GM12864 (cell line): ENCODE measurements at regions not wholly inside any gene's neighbourhood (a gene's known extent, or its start where the extent isn't known, plus 50 kb on each side); places are given as distances from the start of the nearest gene placed in this dataset.

Experiments used
- DNase-seq: peaks from one replicate; pipeline ENCODE4 v3.0.0-alpha.2; 2011; ENCODE audit warnings: low read depth
- H3K4me3 ChIP-seq: 2 replicates; pipeline ENCODE4 v1.5.1; 2011; ENCODE audit warnings: mild to moderate bottlenecking, low read depth, low read length, control low read depth
- TF ChIP-seq, protein P1 (sequence below): IDR thresholded peaks from 2 replicates; pipeline ENCODE4 v1.5.1; 2011; ENCODE audit warnings: low read depth, mild to moderate bottlenecking, moderate library complexity, low read length, control low read depth, inconsistent platforms; ENCODE audit errors: missing control alignments

DNA sequence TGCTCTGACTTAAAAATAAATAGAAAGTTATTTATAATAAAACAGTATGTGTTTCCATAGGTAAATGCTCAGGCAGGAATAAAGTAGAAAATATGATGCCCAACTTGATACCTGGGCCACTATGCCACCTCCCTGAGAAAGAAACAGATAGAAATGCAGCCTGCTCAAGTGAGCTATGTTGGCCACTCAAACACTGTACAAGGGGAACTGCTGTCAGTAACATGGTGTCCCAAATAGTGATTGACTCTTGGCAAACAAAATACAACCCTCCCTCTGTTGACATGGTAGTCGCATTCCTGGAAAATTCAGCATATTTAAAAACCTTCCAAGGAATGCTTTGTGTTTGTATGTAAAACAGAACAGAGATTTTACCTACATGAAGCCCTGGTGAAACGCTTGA is 66.9 kb upstream of the KCNE2 start:
- TF ChIP-seq, protein P1, sequence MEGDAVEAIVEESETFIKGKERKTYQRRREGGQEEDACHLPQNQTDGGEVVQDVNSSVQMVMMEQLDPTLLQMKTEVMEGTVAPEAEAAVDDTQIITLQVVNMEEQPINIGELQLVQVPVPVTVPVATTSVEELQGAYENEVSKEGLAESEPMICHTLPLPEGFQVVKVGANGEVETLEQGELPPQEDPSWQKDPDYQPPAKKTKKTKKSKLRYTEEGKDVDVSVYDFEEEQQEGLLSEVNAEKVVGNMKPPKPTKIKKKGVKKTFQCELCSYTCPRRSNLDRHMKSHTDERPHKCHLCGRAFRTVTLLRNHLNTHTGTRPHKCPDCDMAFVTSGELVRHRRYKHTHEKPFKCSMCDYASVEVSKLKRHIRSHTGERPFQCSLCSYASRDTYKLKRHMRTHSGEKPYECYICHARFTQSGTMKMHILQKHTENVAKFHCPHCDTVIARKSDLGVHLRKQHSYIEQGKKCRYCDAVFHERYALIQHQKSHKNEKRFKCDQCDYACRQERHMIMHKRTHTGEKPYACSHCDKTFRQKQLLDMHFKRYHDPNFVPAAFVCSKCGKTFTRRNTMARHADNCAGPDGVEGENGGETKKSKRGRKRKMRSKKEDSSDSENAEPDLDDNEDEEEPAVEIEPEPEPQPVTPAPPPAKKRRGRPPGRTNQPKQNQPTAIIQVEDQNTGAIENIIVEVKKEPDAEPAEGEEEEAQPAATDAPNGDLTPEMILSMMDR = no peak
- H3K4me3 ChIP-seq = no peak overlapping the region
- no peak for DNase-seq

DNA sequence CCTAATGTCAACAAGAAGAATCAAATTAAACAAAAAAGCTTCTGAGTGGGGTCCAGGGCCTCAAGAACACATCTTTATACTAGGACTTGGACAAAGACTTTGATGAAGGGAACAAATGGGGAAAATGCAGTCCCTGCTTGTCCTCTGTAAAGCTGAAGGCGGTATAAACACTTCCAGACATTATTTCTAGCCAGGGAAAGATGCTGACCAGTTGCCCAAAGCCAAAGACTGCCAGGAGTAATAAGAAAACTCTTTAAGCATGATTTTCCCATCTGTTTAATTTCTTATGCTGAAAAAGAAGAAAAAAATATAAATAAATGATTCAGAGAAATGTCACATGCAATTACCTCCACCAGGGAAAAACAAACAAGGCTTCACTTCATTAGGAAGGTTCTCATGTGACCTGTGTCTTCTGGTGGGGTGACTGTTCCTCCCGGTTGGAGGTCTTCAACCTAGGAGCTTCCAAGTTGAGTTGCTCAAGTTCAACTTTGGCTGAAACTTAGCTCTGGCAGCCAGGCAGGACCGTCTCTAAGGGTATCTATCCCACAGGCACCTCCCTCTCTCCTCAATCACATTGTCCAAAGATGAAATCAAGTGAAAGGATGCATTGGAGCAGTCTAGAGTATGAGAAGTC is 65.2 kb upstream of the KCNE2 start:
- TF ChIP-seq, protein P1 = no peak
- no peak overlapping the region for H3K4me3 ChIP-seq
- no peak for DNase-seq

DNA sequence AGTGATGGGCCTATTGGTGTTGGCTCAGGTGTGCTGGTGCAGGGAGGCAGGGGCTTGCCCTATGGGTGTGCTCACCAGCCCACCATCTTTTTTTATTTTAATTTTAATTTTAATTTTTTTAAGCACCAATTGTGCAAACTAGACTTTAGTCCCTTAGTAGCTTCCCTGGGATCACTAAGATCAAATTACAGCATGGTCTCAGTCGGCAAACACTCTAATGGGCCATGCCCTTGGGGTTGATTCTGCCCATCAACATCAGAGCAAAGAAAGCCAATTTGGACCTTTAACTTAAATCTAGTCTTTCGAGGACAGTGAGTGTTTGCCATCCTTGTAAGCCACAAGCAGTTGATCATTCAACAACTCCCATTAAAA is 64.7 kb upstream of the KCNE2 start:
- DNase-seq = no peak
- TF ChIP-seq, protein P1 = no peak
- H3K4me3 ChIP-seq = no peak overlapping the region

- TF ChIP-seq, protein P1 = no peak
- H3K4me3 ChIP-seq = no peak overlapping the region
- no peak for DNase-seq
Measured at GRCh38 chr21:34302521-34302920, 61.3 kb upstream of the KCNE2 start.

DNA sequence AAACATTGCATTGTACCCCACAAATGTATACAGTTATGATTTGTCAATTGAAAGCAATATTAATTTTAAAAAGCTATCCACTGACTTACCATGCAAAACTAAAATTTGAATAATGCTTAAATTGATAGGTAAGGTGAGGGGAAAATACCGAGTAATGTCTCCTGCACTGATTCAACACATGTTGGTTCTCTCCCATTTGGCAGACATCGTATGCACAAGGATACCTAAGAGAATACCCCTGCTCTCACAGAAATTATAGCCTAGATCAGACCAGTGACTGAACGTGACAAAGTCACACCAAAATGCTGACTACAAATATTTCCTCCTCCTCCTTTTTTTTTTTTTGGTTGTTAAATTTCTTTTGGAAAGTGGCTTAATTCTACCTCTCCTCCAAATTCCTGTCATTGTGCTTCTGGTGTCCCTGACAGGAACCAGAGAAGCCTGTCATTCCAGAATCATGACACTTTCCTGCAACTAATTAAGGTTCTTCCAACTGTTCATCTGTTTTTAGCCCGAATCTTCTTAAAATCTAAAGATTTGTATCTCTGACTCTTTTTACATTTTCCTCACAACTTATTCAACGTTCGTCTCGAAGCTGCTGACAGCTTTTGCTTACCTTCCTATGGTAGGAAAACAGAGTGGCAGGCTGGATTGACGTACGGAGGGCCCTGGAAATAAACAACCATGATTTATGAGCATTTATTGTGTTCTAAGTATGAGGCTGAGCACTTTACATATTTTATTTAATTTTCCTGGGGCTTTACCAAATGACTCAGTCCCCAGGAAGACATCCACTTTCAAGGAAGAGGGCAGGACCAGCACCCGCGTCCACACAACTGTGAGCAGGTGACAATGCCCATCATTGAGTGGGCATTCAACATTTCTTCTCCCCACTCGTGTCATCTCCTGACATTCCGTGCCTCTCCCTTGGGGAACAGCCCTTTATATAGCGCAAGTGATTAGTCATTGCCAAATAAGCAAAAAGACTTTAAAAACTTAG is 57.9 kb upstream of the KCNE2 start:
- TF ChIP-seq, protein P1 = no peak
- H3K4me3 ChIP-seq = no peak overlapping the region
- no peak for DNase-seq

- DNase-seq = no peak
- TF ChIP-seq, protein P1 = no peak
- H3K4me3 ChIP-seq = no peak overlapping the region
Measured at GRCh38 chr21:34307991-34308532, 55.7 kb upstream of the KCNE2 start.
